Astrocyte of the spinal cord (primary cell): ENCODE measurements at regions not wholly inside any gene's neighbourhood (a gene's known extent, or its start where the extent isn't known, plus 50 kb on each side); places are given as distances from the start of the nearest gene placed in this dataset.
"Not testable (repeated sequence)": the region's sequence is repeated elsewhere in the genome, so short reads cannot be mapped to it uniquely, and the experiment has no call there.

Experiments
- DNase-seq: peaks from one replicate; pipeline ENCODE4 v3.0.0; 2011; ENCODE audit warnings: low read depth, low spot score
- H3K4me3 ChIP-seq: 2 replicates; pipeline ENCODE4 v1.5.1; 2011; ENCODE audit warnings: low read depth, mild to moderate bottlenecking, low read length, moderate library complexity
- in situ Hi-C: cut with HindIII; loops from 2 replicates; pipeline ENCODE4 v1.10.0; 2017; ENCODE audit warnings: low sequenced_read_pairs
- TF ChIP-seq, protein P1 (sequence below): IDR thresholded peaks from 2 replicates; pipeline ENCODE4 v1.5.1; 2012; ENCODE audit warnings: low read depth, mild to moderate bottlenecking, low read length, inconsistent platforms

DNA sequence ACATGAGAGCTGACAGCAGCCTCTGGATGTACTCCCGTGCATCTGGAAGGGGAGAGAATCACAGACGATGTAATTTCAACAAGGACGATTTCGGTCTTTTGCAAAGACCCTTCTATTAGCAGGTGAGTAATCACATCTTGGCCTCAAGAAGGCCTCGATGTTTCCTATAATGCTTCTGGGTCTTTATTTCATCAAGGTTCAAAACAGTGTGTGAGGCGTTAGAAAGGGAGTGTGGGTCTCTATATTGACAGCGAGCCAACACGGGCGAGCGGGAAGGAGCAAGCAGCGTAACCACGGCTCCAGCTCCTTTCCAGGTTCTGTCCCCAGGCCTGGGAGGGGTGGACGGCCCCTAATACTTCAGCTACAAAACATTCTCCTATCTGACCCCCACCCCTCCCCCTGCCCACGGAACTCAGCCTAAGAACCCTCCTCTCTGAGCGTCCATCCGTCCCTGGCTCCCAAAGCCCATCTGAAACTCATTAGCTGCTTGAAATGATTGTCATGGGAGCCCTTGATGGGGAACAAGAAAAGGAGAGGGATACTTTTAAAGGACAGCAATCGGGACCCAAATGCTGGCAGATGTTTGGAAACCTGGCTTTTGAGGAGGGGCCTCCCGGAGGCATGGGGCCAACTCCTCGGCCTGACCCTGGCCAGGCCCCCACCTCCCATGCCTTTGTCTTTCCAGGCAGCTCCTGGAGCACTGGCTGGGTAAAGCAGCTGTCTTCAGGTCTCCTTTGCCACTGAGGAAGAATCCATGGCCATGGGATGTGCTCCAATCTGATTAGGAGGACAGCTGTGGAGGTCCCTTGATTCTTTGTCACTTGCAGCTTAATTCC lies 250.8 kb downstream of the FOXD2 start:
- no peak overlapping the region for H3K4me3 ChIP-seq
- TF ChIP-seq, protein P1, sequence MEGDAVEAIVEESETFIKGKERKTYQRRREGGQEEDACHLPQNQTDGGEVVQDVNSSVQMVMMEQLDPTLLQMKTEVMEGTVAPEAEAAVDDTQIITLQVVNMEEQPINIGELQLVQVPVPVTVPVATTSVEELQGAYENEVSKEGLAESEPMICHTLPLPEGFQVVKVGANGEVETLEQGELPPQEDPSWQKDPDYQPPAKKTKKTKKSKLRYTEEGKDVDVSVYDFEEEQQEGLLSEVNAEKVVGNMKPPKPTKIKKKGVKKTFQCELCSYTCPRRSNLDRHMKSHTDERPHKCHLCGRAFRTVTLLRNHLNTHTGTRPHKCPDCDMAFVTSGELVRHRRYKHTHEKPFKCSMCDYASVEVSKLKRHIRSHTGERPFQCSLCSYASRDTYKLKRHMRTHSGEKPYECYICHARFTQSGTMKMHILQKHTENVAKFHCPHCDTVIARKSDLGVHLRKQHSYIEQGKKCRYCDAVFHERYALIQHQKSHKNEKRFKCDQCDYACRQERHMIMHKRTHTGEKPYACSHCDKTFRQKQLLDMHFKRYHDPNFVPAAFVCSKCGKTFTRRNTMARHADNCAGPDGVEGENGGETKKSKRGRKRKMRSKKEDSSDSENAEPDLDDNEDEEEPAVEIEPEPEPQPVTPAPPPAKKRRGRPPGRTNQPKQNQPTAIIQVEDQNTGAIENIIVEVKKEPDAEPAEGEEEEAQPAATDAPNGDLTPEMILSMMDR = no peak
- in situ Hi-C loops = no loop called here
- DNase-seq = no peak

DNA sequence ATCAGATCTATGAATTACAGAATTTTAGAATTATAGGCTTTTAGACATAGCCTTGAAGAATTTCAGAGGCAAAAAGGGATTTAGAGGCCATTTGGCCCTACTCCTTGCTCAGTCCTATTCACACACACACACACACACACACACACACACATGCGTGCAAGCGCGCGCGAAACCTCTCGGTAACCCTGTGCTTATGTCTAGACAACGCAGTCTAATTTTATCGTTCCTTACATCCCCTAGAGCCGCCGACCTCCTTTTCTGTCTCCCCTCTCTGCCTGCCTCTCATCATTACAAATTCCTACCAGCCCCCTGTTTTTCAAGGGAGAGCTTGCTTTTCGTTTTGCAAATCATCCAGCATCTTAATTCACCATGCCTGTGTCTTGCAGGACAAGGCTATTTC lies 252.1 kb downstream of the FOXD2 start:
- DNase-seq = no peak
- TF ChIP-seq, protein P1 = no peak
- in situ Hi-C loops = no loop called here
- H3K4me3 ChIP-seq = no peak overlapping the region

- no peak for DNase-seq
- in situ Hi-C loops = no loop called here
- TF ChIP-seq, protein P1 = no peak
- H3K4me3 ChIP-seq = no peak overlapping the region
These were observed 252.8 kb downstream of the FOXD2 start for GRCh38 chr1:47690341-47691250.

GRCh38 chr1:47691293-47691692 lies 253.4 kb downstream of the FOXD2 start:
- H3K4me3 ChIP-seq, in situ Hi-C loops, DNase-seq: not testable (repeated sequence)

DNA sequence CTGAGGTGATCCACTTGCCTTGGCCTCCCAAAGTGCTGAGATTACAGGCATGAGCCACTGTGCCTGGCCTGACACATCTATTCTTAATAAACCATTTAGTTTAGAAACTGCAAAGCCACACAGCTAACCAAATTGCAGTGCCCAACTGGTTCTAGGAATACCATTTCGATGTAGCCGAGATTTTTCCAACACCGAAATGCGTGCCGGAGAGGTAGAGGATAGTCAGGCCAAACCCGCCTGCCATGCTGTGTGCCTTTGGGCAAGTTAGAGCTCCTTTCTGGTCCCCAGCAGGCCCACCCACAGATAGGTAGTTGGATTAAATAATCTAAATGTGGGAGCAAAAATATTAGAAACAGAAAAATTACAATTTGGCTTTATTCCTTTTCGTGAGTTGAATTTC lies 254.4 kb downstream of the FOXD2 start:
- no peak for DNase-seq
- no peak overlapping the region for H3K4me3 ChIP-seq
- in situ Hi-C loops = no loop called here
- TF ChIP-seq, protein P1 = no peak

GRCh38 chr1:47693115-47693514 lies 255.3 kb downstream of the FOXD2 start:
- in situ Hi-C loops = no loop called here
- TF ChIP-seq, protein P1 = no peak

More at GRCh38 chr1:47693115-47693514, 255.3 kb downstream of the FOXD2 start:
- no peak for DNase-seq
- no peak overlapping the region for H3K4me3 ChIP-seq
